K562 (cell line): ENCODE measurements at regions not wholly inside any gene's neighbourhood (a gene's known extent, or its start where the extent isn't known, plus 50 kb on each side); places are given as distances from the start of the nearest gene placed in this dataset.

Experiments used
- EGR1 ChIP-seq: fragments of 450-650 bp; conservative IDR thresholded peaks from 2 replicates; pipeline ENCODE4 v1.6.1; 2017; ENCODE audit warnings: mild to moderate bottlenecking
- ELK1 ChIP-seq: sonication (generic); formaldehyde crosslinking; IDR thresholded peaks from 2 replicates; pipeline ENCODE4 v1.8.1; 2022; ENCODE audit warnings: missing genetic modification reagents
- NFE2 ChIP-seq: IDR thresholded peaks from 2 replicates; pipeline ENCODE4 v1.6.1; 2014; ENCODE audit warnings: antibody characterized with exemption, low read depth
- PHF8 ChIP-seq: fragments of 200-600 bp; sonication (generic); IDR thresholded peaks from 2 replicates; pipeline ENCODE4 v1.6.1; 2012; ENCODE audit warnings: mixed run types, mild to moderate bottlenecking, inconsistent platforms, low read length, moderate library complexity, borderline replicate concordance
- POLR2A ChIP-seq: fragments of 450-650 bp; conservative IDR thresholded peaks from 2 replicates; pipeline ENCODE4 v1.6.1; 2016
- STAT6 ChIP-seq: sonication (generic); formaldehyde crosslinking; IDR thresholded peaks from 2 replicates; pipeline ENCODE4 v1.8.1; 2023; ENCODE audit warnings: mild to moderate bottlenecking, missing genetic modification reagents
- TARDBP ChIP-seq: fragments of 450-650 bp; IDR thresholded peaks from 2 replicates; pipeline ENCODE4 v1.6.1; 2016

- no peak for TF ChIP-seq TARDBP
- TF ChIP-seq NFE2, result no peak
- no peak for TF ChIP-seq EGR1
- TF ChIP-seq PHF8, result no peak
- TF ChIP-seq STAT6, result no peak
- TF ChIP-seq POLR2A, result no peak
- TF ChIP-seq ELK1 (CRISPR knock-in tag), result no peak
Observed at GRCh38 chr6:76403064-76403463, 330.6 kb upstream of the IMPG1 start.
